Mesendoderm (in vitro differentiated cells): ENCODE measurements at regions not wholly inside any gene's neighbourhood (a gene's known extent, or its start where the extent isn't known, plus 50 kb on each side); places are given as distances from the start of the nearest gene placed in this dataset.

Experiments used
- DNase-seq: peaks from one replicate; pipeline ENCODE4 v3.0.0; 2013
- H2AK5ac ChIP-seq: 2 replicates; pipeline ENCODE4 v1.6.1; 2013; ENCODE audit warnings: low read length, inconsistent platforms
- H2BK120ac ChIP-seq: 2 replicates; pipeline ENCODE4 v1.6.1; 2013; ENCODE audit warnings: low read depth, mild to moderate bottlenecking, low read length, moderate library complexity, mixed read lengths
- H2BK15ac ChIP-seq: replicated peaks from 2 replicates; pipeline ENCODE4 v1.6.1; 2013; ENCODE audit warnings: low read depth, mild to moderate bottlenecking, moderate library complexity
- H2BK5ac ChIP-seq: 2 replicates; pipeline ENCODE4 v1.6.1; 2013; ENCODE audit warnings: low read length, inconsistent platforms
- H3K18ac ChIP-seq: 2 replicates; pipeline ENCODE4 v1.6.1; 2013; ENCODE audit warnings: mild to moderate bottlenecking, low read length, mixed read lengths
- H3K23ac ChIP-seq: one replicate; pipeline ENCODE4 v1.6.1; 2013; ENCODE audit warnings: low read length
- H3K27ac ChIP-seq: 2 replicates; pipeline ENCODE4 v1.5.1; 2013; ENCODE audit warnings: low read depth, mild to moderate bottlenecking, inconsistent platforms, low read length, moderate library complexity
- H3K27me3 ChIP-seq: 2 replicates; pipeline ENCODE4 v1.6.1; 2013; ENCODE audit warnings: low read length, control low read depth, mild to moderate bottlenecking, inconsistent platforms; ENCODE audit not compliant: insufficient read depth, poor library complexity
- H3K36me3 ChIP-seq: 2 replicates; pipeline ENCODE4 v1.6.1; 2013; ENCODE audit warnings: low read length, inconsistent platforms; ENCODE audit not compliant: control insufficient read depth, insufficient read depth
- H3K4ac ChIP-seq: one replicate; pipeline ENCODE4 v1.6.1; 2013; ENCODE audit warnings: low read depth, mild to moderate bottlenecking, low read length, moderate library complexity
- H3K4me1 ChIP-seq: 2 replicates; pipeline ENCODE4 v1.6.1; 2013; ENCODE audit warnings: low read depth, low read length, inconsistent platforms; ENCODE audit not compliant: control insufficient read depth
- H3K4me2 ChIP-seq: 2 replicates; pipeline ENCODE4 v1.6.1; 2013; ENCODE audit warnings: low read length
- H3K4me3 ChIP-seq: 2 replicates; pipeline ENCODE4 v1.5.1; 2013; ENCODE audit warnings: mild to moderate bottlenecking, low read length
- H3K56ac ChIP-seq: one replicate; pipeline ENCODE4 v1.6.1; 2013; ENCODE audit warnings: low read length
- H3K79me1 ChIP-seq: 2 replicates; pipeline ENCODE4 v1.6.1; 2013; ENCODE audit warnings: low read length, inconsistent platforms
- H3K79me2 ChIP-seq: 2 replicates; pipeline ENCODE4 v1.6.1; 2013; ENCODE audit warnings: mild to moderate bottlenecking, low read length; ENCODE audit not compliant: control insufficient read depth, insufficient read depth
- H3K9ac ChIP-seq: 2 replicates; pipeline ENCODE4 v1.6.1; 2013; ENCODE audit warnings: low read length, inconsistent platforms
- H4K5ac ChIP-seq: one replicate; pipeline ENCODE4 v1.6.1; 2013; ENCODE audit warnings: low read length
- H4K8ac ChIP-seq: one replicate; pipeline ENCODE4 v1.6.1; 2013; ENCODE audit warnings: low read depth, mild to moderate bottlenecking, control low read depth, low read length, moderate library complexity
- WGBS: extraction: QIAGEN DNeasy Blood & Tissue Kit; methylation state at CpG from one replicate; pipeline ENCODE4 v1.1.7; 2013; ENCODE audit warnings: low lambda C conversion rate, missing lambda C conversion rate; ENCODE audit not compliant: insufficient coverage; ENCODE audit errors: extremely low coverage; 5-methylcytosine and 5-hydroxymethylcytosine counted together

GRCh38 chr2:239489481-239489880, 88.7 kb upstream of the HDAC4 start:
- H3K27me3 ChIP-seq = no peaks in the 10 kb centered on the region
- no peak overlapping the region for H3K27ac ChIP-seq

GRCh38 chr2:239488125-239488524, 87.3 kb upstream of the HDAC4 start:
- WGBS = no CpG with 5 or more reads among the region's 8 CpGs
- no peaks in the 10 kb centered on the region for H3K27me3 ChIP-seq
- H4K5ac ChIP-seq = no peak overlapping the region
- no peak overlapping the region for H3K18ac ChIP-seq
- H3K4me3 ChIP-seq = no peak overlapping the region
- DNase-seq = no peak
- H3K4me2 ChIP-seq = no peak overlapping the region
- no peaks in the 10 kb centered on the region for H3K4me1 ChIP-seq
- no peak overlapping the region for H3K9ac ChIP-seq
- H3K79me2 ChIP-seq = no peaks in the 10 kb centered on the region
- H2BK15ac ChIP-seq = no peak overlapping the region
- no peak overlapping the region for H3K23ac ChIP-seq
- no peak overlapping the region for H3K56ac ChIP-seq
- H3K4ac ChIP-seq = no peak overlapping the region
- H3K79me1 ChIP-seq = no peaks in the 10 kb centered on the region
- H2BK120ac ChIP-seq = no peak overlapping the region
- H2AK5ac ChIP-seq = no peak overlapping the region
- H2BK5ac ChIP-seq = no peak overlapping the region
- no peak overlapping the region for H4K8ac ChIP-seq
- no peaks in the 10 kb centered on the region for H3K36me3 ChIP-seq
- H3K27ac ChIP-seq = no peak overlapping the region

More at GRCh38 chr2:239489481-239489880, 88.7 kb upstream of the HDAC4 start:
- Histone ChIP-seq H2AK5ac (no peak overlapping the region), H4K8ac (no peak overlapping the region), H2BK15ac (no peak overlapping the region), H3K4me3 (no peak overlapping the region), H2BK5ac (no peak overlapping the region), H3K36me3 (no peaks in the 10 kb centered on the region), H3K56ac (no peak overlapping the region), H3K79me1 (no peaks in the 10 kb centered on the region), H4K5ac (no peak overlapping the region), H3K23ac (no peak overlapping the region), H3K79me2 (no peaks in the 10 kb centered on the region), H3K4me1 (no peaks in the 10 kb centered on the region), H2BK120ac (no peak overlapping the region), H3K18ac (no peak overlapping the region), H3K4ac (no peak overlapping the region), H3K4me2 (no peak overlapping the region), H3K9ac (no peak overlapping the region)
- DNase-seq = no peak
- no CpG with 5 or more reads among the region's 3 CpGs for WGBS

- Histone ChIP-seq H3K23ac (no peak overlapping the region), H4K8ac (no peak overlapping the region), H4K5ac (no peak overlapping the region), H3K4me2 (no peak overlapping the region), H3K4me1 (no peaks in the 10 kb centered on the region), H3K56ac (no peak overlapping the region), H2AK5ac (no peak overlapping the region), H3K27ac (no peak overlapping the region), H2BK5ac (no peak overlapping the region), H3K79me2 (no peaks in the 10 kb centered on the region), H3K4me3 (no peak overlapping the region), H2BK120ac (no peak overlapping the region), H3K36me3 (no peaks in the 10 kb centered on the region), H3K18ac (no peak overlapping the region), H3K79me1 (no peaks in the 10 kb centered on the region), H3K27me3 (no peaks in the 10 kb centered on the region), H2BK15ac (no peak overlapping the region), H3K4ac (no peak overlapping the region), H3K9ac (no peak overlapping the region)
- WGBS = no CpG with 5 or more reads among the region's 11 CpGs
- DNase-seq = no peak
Observed at GRCh38 chr2:239487272-239487671, 86.5 kb upstream of the HDAC4 start.

GRCh38 chr2:239485622-239486021, 84.8 kb upstream of the HDAC4 start:
- Histone ChIP-seq H4K8ac (no peak overlapping the region), H3K9ac (no peak overlapping the region), H2BK120ac (no peak overlapping the region), H3K79me2 (no peaks in the 10 kb centered on the region), H3K79me1 (no peaks in the 10 kb centered on the region), H3K4me3 (no peak overlapping the region), H4K5ac (no peak overlapping the region), H3K18ac (no peak overlapping the region), H3K27ac (no peak overlapping the region), H3K23ac (no peak overlapping the region), H3K4me2 (no peak overlapping the region), H3K36me3 (no peaks in the 10 kb centered on the region), H3K4ac (no peak overlapping the region), H2BK15ac (no peak overlapping the region), H2AK5ac (no peak overlapping the region), H2BK5ac (no peak overlapping the region), H3K4me1 (no peaks in the 10 kb centered on the region), H3K56ac (no peak overlapping the region), H3K27me3 (no peaks in the 10 kb centered on the region)
- DNase-seq = no peak
- no CpG with 5 or more reads among the region's 3 CpGs for WGBS

- no peak overlapping the region for H3K4me3 ChIP-seq
- H3K18ac ChIP-seq = no peak overlapping the region
- no peaks in the 10 kb centered on the region for H3K36me3 ChIP-seq
- no peak overlapping the region for H2BK5ac ChIP-seq
- no peak overlapping the region for H3K9ac ChIP-seq
- H3K23ac ChIP-seq = no peak overlapping the region
- H2BK120ac ChIP-seq = no peak overlapping the region
- H3K4me2 ChIP-seq = no peak overlapping the region
- H3K27me3 ChIP-seq = no peaks in the 10 kb centered on the region
- H3K4ac ChIP-seq = no peak overlapping the region
- H3K27ac ChIP-seq = no peak overlapping the region
- no peaks in the 10 kb centered on the region for H3K4me1 ChIP-seq
- H3K79me2 ChIP-seq = no peaks in the 10 kb centered on the region
- H3K56ac ChIP-seq = no peak overlapping the region
- H4K5ac ChIP-seq = no peak overlapping the region
- no peak overlapping the region for H4K8ac ChIP-seq
- no peak for DNase-seq
- no peaks in the 10 kb centered on the region for H3K79me1 ChIP-seq
- no CpG with 5 or more reads among the region's 22 CpGs for WGBS
- H2BK15ac ChIP-seq = no peak overlapping the region
- H2AK5ac ChIP-seq = no peak overlapping the region
Observed at GRCh38 chr2:239484571-239485355, 83.9 kb upstream of the HDAC4 start.
